ENCODE measurements at regions not wholly inside any gene's neighbourhood (a gene's known extent, or its start where the extent isn't known, plus 50 kb on each side); places are given as distances from the start of the nearest gene placed in this dataset.
A peak's percentile ranks its signal among the peaks of the same experiment; 100 is the strongest.

- no peak overlapping the region for H3K4me3 ChIP-seq (ENCODE audit: low read depth, low read length)
- peak; percentile 17 for DNase-seq (ENCODE audit: low read depth)
- TF ChIP-seq CTCF (conservative IDR thresholded peaks at IDR 0.05; ENCODE audit: low read depth, low read length): no peak
Observed at GRCh38 chr14:41280745-41281144, 325.9 kb upstream of the LRFN5 start.

- no peak for TF ChIP-seq CTCF (conservative IDR thresholded peaks at IDR 0.05; ENCODE audit: low read depth, low read length)
- H3K4me3 ChIP-seq (ENCODE audit: low read depth, low read length): no peak overlapping the region
- DNase-seq (ENCODE audit: low read depth): no peak
Observed at GRCh38 chr14:41277450-41277849, 329.2 kb upstream of the LRFN5 start.

DNA sequence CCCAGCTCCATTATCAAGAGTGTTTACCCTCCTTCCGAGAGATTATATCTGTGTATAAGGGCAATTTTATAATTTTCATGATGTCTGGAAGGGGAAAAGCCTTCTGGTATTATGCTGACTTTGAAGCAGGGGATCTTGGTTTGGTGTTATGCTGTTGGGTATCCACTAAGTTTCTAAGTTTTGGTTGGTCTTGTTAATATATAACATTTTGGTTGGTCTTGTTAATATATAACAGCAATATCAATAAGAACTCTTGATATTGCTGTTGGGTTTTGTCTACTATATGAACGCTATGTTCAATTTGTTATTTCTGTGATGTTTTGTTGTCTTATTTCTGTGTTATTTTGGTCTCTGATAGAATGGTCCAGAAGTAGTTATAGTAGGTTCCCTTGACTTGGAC is 349.2 kb upstream of the LRFN5 start:
- H3K4me3 ChIP-seq (ENCODE audit: low read depth, low read length): no peak overlapping the region
- DNase-seq (ENCODE audit: low read depth): no peak
- no peak for TF ChIP-seq CTCF (conservative IDR thresholded peaks at IDR 0.05; ENCODE audit: low read depth, low read length)

DNA sequence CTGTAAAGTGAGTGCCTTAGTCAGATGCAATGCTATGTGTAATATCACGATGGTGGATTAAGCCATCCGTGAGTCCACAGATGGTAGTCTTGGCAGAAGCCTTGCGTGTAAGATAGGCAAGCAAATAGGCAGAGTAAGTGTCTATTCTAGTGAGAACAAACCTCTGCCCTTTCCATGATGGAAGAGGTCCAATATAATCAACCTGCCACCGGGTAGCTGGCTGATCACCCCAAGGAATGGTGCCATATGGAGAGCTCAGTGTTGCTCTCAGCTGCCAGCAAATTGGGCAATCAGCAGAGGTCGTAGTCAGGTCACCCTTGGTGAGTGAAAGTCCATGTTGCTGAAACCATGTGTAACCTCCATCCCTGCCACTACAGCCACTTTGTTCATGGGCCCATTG is 371.2 kb upstream of the LRFN5 start:
- no peak for TF ChIP-seq CTCF (conservative IDR thresholded peaks at IDR 0.05; ENCODE audit: low read depth, low read length)
- DNase-seq (ENCODE audit: low read depth): no peak
- H3K4me3 ChIP-seq (ENCODE audit: low read depth, low read length): no peak overlapping the region

DNA sequence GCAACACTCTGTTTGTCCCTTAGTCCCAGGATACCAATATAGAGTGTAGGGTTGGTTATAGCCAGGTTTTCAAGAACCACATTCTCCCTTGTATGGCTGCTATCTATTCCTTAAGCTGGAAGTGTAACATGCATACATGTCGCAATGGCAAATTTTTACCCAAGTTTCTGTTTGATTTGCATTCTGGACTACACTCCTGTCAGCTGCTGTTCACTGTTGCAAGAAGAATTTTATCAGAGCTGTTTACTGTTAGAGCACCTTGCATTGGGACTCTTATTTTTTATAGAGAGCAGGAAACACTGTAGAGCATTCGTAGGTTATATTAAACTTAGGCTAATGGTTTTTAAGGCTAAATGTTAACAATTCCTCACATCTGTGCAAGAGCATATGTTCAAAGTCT is 376.0 kb upstream of the LRFN5 start:
- no peak for TF ChIP-seq CTCF (conservative IDR thresholded peaks at IDR 0.05; ENCODE audit: low read depth, low read length)
- H3K4me3 ChIP-seq (ENCODE audit: low read depth, low read length): no peak overlapping the region
- DNase-seq (ENCODE audit: low read depth): no peak

GRCh38 chr14:41229824-41230223 is 376.9 kb upstream of the LRFN5 start:
- TF ChIP-seq CTCF (conservative IDR thresholded peaks at IDR 0.05; ENCODE audit: low read depth, low read length): no peak
- no peak for DNase-seq (ENCODE audit: low read depth)
- H3K4me3 ChIP-seq (ENCODE audit: low read depth, low read length): no peak overlapping the region

GRCh38 chr14:41225433-41225832 is 381.2 kb upstream of the LRFN5 start:
- H3K4me3 ChIP-seq (ENCODE audit: low read depth, low read length): no peak overlapping the region
- no peak for DNase-seq (ENCODE audit: low read depth)
- no peak for TF ChIP-seq CTCF (conservative IDR thresholded peaks at IDR 0.05; ENCODE audit: low read depth, low read length)
